Endothelial cell of umbilical vein (primary cell): ENCODE measurements at regions not wholly inside any gene's neighbourhood (a gene's known extent, or its start where the extent isn't known, plus 50 kb on each side); places are given as distances from the start of the nearest gene placed in this dataset.

Source experiments
- BruUV-seq: library from RNA; stranded (reverse); fragments of 400-500 nt; replicated peaks from 2 replicates; lab custom pipeline; 2021; lab: Mats Ljungman, UMichigan
- CTCF ChIA-PET: fragments of 300-600, 350-600 bp; sonication (Branson Sonifier 250); formaldehyde crosslinking; loops from one replicate; lab custom pipeline; 2021; ENCODE audit warnings: antibody characterized with exemption, inconsistent platforms; lab: Charles Lee
- POLR2A ChIA-PET: fragments of 300-600, 350-600 bp; sonication (Branson Sonifier 250); formaldehyde crosslinking; loops from one replicate; lab custom pipeline; 2021; ENCODE audit warnings: antibody characterized with exemption, inconsistent platforms; lab: Charles Lee
- DNase-seq: peaks from one replicate; pipeline ENCODE4 v3.0.0-alpha.2; 2011; ENCODE audit warnings: low read depth, low spot score
- FAIRE-seq: peaks from 2 replicates; lab custom pipeline; 2011; peaks lifted over from hg19 to GRCh38; lab: Jason Lieb, UNC
- H2AFZ ChIP-seq: 2 replicates; pipeline ENCODE4 v1.6.0; 2012; ENCODE audit warnings: low read depth, low read length, control low read depth, inconsistent platforms
- H3K27ac ChIP-seq: 2 replicates; pipeline ENCODE4 v1.5.1; 2011; ENCODE audit warnings: low read depth, mild to moderate bottlenecking, control low read depth, low read length, moderate library complexity; ENCODE audit not compliant: insufficient read depth
- H3K27me3 ChIP-seq, 2 experiments: 2 replicates each; pipeline versions ENCODE4 v1.6.0 to v1.6.1; 2011; ENCODE audit warnings: low read length in 2 of 2, mixed read lengths in 1 of 2; ENCODE audit not compliant: control insufficient read depth in 2 of 2, insufficient read depth in 2 of 2
- H3K36me3 ChIP-seq, 2 experiments: 2 replicates in 1 of 2; 3 replicates in 1 of 2; pipeline ENCODE4 v1.5.1; 2011; ENCODE audit warnings: low read length in 2 of 2, mild to moderate bottlenecking in 1 of 2, moderate library complexity in 1 of 2; ENCODE audit not compliant: control insufficient read depth in 2 of 2, insufficient read depth in 2 of 2; ENCODE audit errors: extremely low read depth in 1 of 2
- H3K4me1 ChIP-seq: 3 replicates; pipeline ENCODE4 v1.5.1; 2011; ENCODE audit warnings: mild to moderate bottlenecking, low read length; ENCODE audit not compliant: control insufficient read depth, insufficient read depth; ENCODE audit errors: extremely low read depth
- H3K4me2 ChIP-seq: 2 replicates; pipeline ENCODE4 v1.6.1; 2011; ENCODE audit warnings: low read length, control low read depth, mixed read lengths; ENCODE audit not compliant: insufficient read depth
- H3K4me3 ChIP-seq, 3 experiments: fragments of 200-600 bp in 1 of 3; sonication (generic), shearing (Covaris generic) in 1 of 3; replicated peaks in 1 of 3; 2 replicates each; pipeline ENCODE4 v1.5.1; 2011 to 2016; ENCODE audit warnings: control low read depth in 3 of 3, low read length in 3 of 3, mild to moderate bottlenecking in 2 of 3, inconsistent platforms in 1 of 3, low read depth in 1 of 3, moderate library complexity in 1 of 3; ENCODE audit not compliant: insufficient read depth in 1 of 3
- H3K79me2 ChIP-seq: 2 replicates; pipeline ENCODE4 v1.6.0; 2012; ENCODE audit warnings: low read length, inconsistent platforms; ENCODE audit not compliant: control insufficient read depth, insufficient read depth
- H3K9ac ChIP-seq: replicated peaks from 2 replicates; pipeline ENCODE3; 2011; ENCODE audit warnings: low read length, control low read depth; ENCODE audit not compliant: insufficient read depth; ENCODE audit errors: extremely low read depth
- H3K9me1 ChIP-seq: replicated peaks from 3 replicates; pipeline ENCODE4 v1.6.0; 2011; ENCODE audit warnings: mild to moderate bottlenecking, low read length; ENCODE audit not compliant: control insufficient read depth, insufficient read depth; ENCODE audit errors: extremely low read depth
- H3K9me3 ChIP-seq: replicated peaks from 2 replicates; pipeline ENCODE4 v1.5.1; 2012; ENCODE audit warnings: low read length, inconsistent platforms; ENCODE audit not compliant: control insufficient read depth, insufficient read depth
- H4K20me1 ChIP-seq: replicated peaks from 2 replicates; pipeline ENCODE3; 2011; ENCODE audit warnings: mild to moderate bottlenecking, low read length; ENCODE audit not compliant: control insufficient read depth, insufficient read depth; ENCODE audit errors: extremely low read depth
- CTCF ChIP-seq, 2 donors: IDR thresholded peaks; 1 replicate in 1 of 2; 2 replicates in 1 of 2; pipeline ENCODE4 v1.5.1; 2011; ENCODE audit warnings: low read length in 2 of 2, mild to moderate bottlenecking in 2 of 2, moderate library complexity in 2 of 2, control low read depth in 1 of 2, inconsistent platforms in 1 of 2, low read depth in 1 of 2; ENCODE audit not compliant: insufficient read depth in 1 of 2; ENCODE audit errors: extremely low read depth in 1 of 2
- FOS ChIP-seq: IDR thresholded peaks from 2 replicates; pipeline ENCODE4 v1.6.1; 2011; ENCODE audit warnings: mild to moderate bottlenecking, low read length, moderate library complexity, borderline replicate concordance; ENCODE audit not compliant: insufficient read depth
- GATA2 ChIP-seq: IDR thresholded peaks from 2 replicates; pipeline ENCODE4 v1.7.0; 2011; ENCODE audit warnings: low read depth, mild to moderate bottlenecking, moderate library complexity, mixed read lengths, low read length; ENCODE audit not compliant: insufficient read length, insufficient read depth
- JUN ChIP-seq: IDR thresholded peaks from 2 replicates; pipeline ENCODE4 v1.6.1; 2011; ENCODE audit warnings: borderline replicate concordance, low read depth; ENCODE audit not compliant: insufficient read length, insufficient read depth
- MYC ChIP-seq: IDR thresholded peaks from one replicate; pipeline ENCODE4 v1.6.1; 2011; ENCODE audit warnings: mild to moderate bottlenecking, low read depth, low read length
- POLR2A ChIP-seq: IDR thresholded peaks from 2 replicates; pipeline ENCODE4 v1.6.1; 2012; ENCODE audit warnings: low read depth, mild to moderate bottlenecking, control low read depth, low read length
- POLR2AphosphoS5 ChIP-seq: IDR thresholded peaks from 2 replicates; pipeline ENCODE4 v1.6.1; 2012; ENCODE audit warnings: low read depth, mild to moderate bottlenecking, control low read depth, low read length, moderate library complexity; ENCODE audit not compliant: insufficient read depth
- dilution Hi-C: fragments of 300-500 bp; cut with MboI; formaldehyde crosslinking; loops from one replicate; pipeline ENCODE4 v1.15.0; 2019; ENCODE audit warnings: low sequenced_read_pairs; ENCODE audit not compliant: extremely low pct_ligation_motif_present
- intact Hi-C: fragments of 100-400 bp; cut with micrococcal nuclease; formaldehyde crosslinking; loops from one replicate; pipeline ENCODE4 v1.10.0; 2022

- ChIA-PET CTCF (no interaction called here), POLR2A (no interaction called here)
- H2AFZ ChIP-seq = no peak overlapping the region
- no peak overlapping the region for H3K27ac ChIP-seq
- no peaks in the 10 kb centered on the region for H4K20me1 ChIP-seq
- H3K4me3 ChIP-seq = no peak overlapping the region
- no peak for FAIRE-seq
- dilution Hi-C loops = no loop called here
- DNase-seq = no peak
- H3K36me3 ChIP-seq = no peaks in the 10 kb centered on the region
- TF ChIP-seq FOS (no peak), JUN (no peak), POLR2AphosphoS5 (no peak), GATA2 (no peak), CTCF (IDR thresholded peaks at IDR 0.05; ENCODE audit: extremely low read depth in 1 of 2, insufficient read depth in 1 of 2, low read depth in 1 of 2, low read length in 2 of 2) (no peak), POLR2A (no peak), MYC (no peak)
- H3K79me2 ChIP-seq = no peaks in the 10 kb centered on the region
- H3K9me1 ChIP-seq = no peaks in the 10 kb centered on the region
- intact Hi-C loops = loop anchor here (1.0 kb wide), 1 partner anchor 93 kb away; no protein-coding TSS in a partner anchor
- no peaks in the 10 kb centered on the region for H3K27me3 ChIP-seq
- H3K4me1 ChIP-seq = no peaks in the 10 kb centered on the region
- no peak overlapping the region for H3K4me2 ChIP-seq
- no peak overlapping the region for H3K9ac ChIP-seq
- BruUV-seq = no TSS peak
- H3K9me3 ChIP-seq = no peaks in the 10 kb centered on the region
These were observed 109.3 kb downstream of the ATPSCKMT start for GRCh38 chr5:10140195-10140973.
